ENCODE measurements at regions not wholly inside any gene's neighbourhood (a gene's known extent, or its start where the extent isn't known, plus 50 kb on each side); places are given as distances from the start of the nearest gene placed in this dataset.
"Not testable (repeated sequence)": the region's sequence is repeated elsewhere in the genome, so short reads cannot be mapped to it uniquely, and the experiment has no call there.

DNA sequence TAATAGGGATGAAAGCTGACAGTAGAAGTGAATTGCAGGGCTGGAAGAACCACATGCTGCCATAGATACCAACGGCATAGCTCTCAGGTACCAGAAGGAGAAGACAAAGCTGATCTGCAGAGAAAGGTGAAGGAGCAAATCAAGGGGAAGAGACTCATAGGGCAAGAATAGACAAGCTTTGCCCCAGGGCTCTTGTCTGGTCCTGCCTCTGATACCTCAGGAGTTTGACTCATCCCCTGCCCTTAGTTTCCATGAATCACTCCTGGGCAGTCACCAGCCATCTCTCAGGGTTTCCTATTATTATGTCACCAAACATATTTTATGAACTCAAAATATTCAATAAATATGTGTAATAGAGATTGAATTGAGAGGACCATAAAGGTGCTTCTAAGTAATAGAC is 800.9 kb downstream of the DNAH5 start:
- H3K27me3 Mint-ChIP-seq (ENCODE audit: insufficient read depth), result no peaks in the 10 kb centered on the region
- H3K9me3 Mint-ChIP-seq, result peaks cover 18% of the 10 kb centered on the region
- H3K4me3 Mint-ChIP-seq, result no peak overlapping the region
- no peak for DNase-seq (ENCODE audit: low spot score)
- intact Hi-C loops (cut with micrococcal nuclease), result no loop called here
- H3K4me1 Mint-ChIP-seq (ENCODE audit: low read depth), result no peaks in the 10 kb centered on the region
- H3K36me3 Mint-ChIP-seq (ENCODE audit: low read depth), result no peaks in the 10 kb centered on the region
- no peak overlapping the region for H3K27ac Mint-ChIP-seq

DNA sequence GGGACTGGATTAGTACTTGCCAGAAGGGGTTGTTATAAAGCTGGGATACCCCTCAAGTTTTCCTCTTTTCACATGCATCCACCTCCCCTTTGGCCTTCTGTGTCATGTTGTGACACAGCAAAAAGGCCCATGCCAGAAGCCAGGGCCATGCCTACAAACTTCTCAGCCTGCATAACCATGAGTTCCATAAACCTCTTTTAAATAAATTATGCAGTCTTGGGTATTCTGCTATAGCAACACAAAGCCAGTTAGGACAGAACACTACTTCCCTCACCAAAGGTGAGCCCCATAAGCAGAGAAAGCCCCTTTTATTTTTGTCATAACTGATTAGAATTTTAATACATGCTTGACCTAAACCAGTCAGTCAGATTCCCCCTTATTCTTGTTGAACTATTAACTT is 801.3 kb downstream of the DNAH5 start:
- DNase-seq (ENCODE audit: low spot score), result no peak
- Mint-ChIP-seq H3K4me3 (no peak overlapping the region), H3K27me3 (ENCODE audit: insufficient read depth) (no peaks in the 10 kb centered on the region), H3K9me3 (peaks cover 18% of the 10 kb centered on the region), H3K27ac (no peak overlapping the region), H3K4me1 (ENCODE audit: low read depth) (no peaks in the 10 kb centered on the region), H3K36me3 (ENCODE audit: low read depth) (no peaks in the 10 kb centered on the region)
- intact Hi-C loops (cut with micrococcal nuclease), result no loop called here

DNA sequence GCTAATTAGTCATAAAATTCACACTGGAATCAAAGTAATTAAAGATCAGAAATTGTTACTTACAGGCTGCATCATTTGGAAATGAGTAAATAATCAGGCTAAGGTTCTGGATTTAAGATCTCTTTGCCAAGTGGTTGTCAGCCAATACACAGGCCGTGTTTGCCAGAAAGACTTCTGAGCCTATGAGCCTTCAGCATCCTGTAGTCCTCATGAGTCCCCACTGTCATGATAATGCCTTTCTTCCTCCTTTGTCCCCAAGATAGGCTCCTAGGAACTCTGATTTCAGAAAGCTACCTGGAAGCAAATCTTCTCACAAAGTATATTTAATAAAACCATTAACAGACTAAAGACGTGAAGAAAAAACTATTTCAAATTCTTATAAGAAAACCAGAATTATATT is 810.5 kb downstream of the DNAH5 start:
- Mint-ChIP-seq H3K27me3 (ENCODE audit: insufficient read depth) (no peaks in the 10 kb centered on the region), H3K27ac (no peak overlapping the region), H3K4me3 (no peak overlapping the region), H3K4me1 (ENCODE audit: low read depth) (no peaks in the 10 kb centered on the region), H3K9me3 (peaks cover 8% of the 10 kb centered on the region), H3K36me3 (ENCODE audit: low read depth) (no peaks in the 10 kb centered on the region)
- intact Hi-C loops (cut with micrococcal nuclease), result no loop called here
- DNase-seq (ENCODE audit: low spot score), result no peak

DNA sequence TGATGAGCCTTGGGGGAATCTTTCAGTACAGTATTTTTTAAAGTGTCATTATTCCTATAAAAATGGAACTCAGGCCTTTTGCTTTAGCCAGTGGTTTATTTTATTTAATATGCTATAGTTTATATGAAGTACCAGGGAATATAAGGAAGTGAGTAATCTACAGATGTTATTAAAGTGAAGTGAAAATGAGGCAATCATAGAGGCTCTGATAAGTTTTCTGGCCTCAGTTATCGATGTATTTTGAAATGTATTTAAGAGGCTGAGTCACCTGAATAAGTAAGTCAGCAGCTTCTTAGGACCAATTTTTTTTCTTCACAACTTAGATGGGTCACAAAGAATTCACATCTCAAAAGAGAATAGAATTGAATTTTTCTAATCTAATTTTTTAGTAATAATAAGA is 829.0 kb downstream of the DNAH5 start:
- no peaks in the 10 kb centered on the region for H3K4me1 Mint-ChIP-seq (ENCODE audit: low read depth)
- no peak overlapping the region for H3K27ac Mint-ChIP-seq
- no peak for DNase-seq (ENCODE audit: low spot score)
- H3K27me3 Mint-ChIP-seq (ENCODE audit: insufficient read depth), result no peaks in the 10 kb centered on the region
- H3K4me3 Mint-ChIP-seq, result no peak overlapping the region
- intact Hi-C loops (cut with micrococcal nuclease), result no loop called here
- H3K9me3 Mint-ChIP-seq, result peaks cover 14% of the 10 kb centered on the region
- H3K36me3 Mint-ChIP-seq (ENCODE audit: low read depth), result no peaks in the 10 kb centered on the region

DNA sequence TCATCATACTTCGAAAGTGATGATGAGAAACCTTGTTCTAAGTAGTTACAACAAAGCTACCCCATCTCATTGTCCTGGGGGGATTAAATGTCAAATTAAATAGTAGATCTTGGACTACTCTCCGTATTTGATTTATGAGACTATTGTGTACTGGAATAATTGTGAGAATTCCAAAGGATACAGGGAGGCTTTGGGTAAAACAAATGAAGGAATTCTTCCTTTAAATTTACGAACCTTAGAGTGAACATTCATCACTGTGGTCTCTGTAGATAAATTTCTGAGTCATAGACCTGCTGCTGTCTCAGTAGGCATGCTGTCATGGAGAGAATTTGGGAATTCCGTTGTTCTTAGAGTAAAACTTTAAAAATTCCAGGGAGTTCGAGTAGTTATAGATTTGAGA is 836.2 kb downstream of the DNAH5 start:
- Mint-ChIP-seq H3K9me3 (peaks cover 21% of the 10 kb centered on the region), H3K4me3 (no peak overlapping the region), H3K4me1 (ENCODE audit: low read depth) (no peaks in the 10 kb centered on the region), H3K36me3 (ENCODE audit: low read depth) (no peaks in the 10 kb centered on the region), H3K27ac (no peak overlapping the region), H3K27me3 (ENCODE audit: insufficient read depth) (no peaks in the 10 kb centered on the region)
- DNase-seq (ENCODE audit: low spot score), result no peak
- intact Hi-C loops (cut with micrococcal nuclease), result no loop called here

DNA sequence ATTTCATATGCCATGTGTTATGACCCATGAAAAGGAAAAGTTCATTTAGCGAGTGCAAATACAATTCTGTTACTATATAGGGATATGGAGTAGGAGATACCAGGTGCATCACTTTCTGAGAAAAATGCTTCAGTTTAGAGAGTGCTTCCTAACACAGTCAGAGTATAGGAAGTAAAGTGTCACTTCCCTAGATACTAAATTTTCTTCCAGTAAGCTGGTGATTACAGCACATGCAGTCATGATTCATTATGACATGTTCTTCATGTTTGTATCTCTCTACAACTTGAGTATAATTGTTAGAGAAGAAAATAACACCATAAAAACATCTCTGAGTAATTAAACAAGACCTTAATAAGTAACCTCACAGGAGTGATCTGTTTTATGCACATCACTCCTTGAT is 837.0 kb downstream of the DNAH5 start:
- Mint-ChIP-seq H3K4me3 (no peak overlapping the region), H3K4me1 (ENCODE audit: low read depth) (no peaks in the 10 kb centered on the region), H3K27me3 (ENCODE audit: insufficient read depth) (no peaks in the 10 kb centered on the region), H3K9me3 (peaks cover 18% of the 10 kb centered on the region), H3K27ac (no peak overlapping the region), H3K36me3 (ENCODE audit: low read depth) (no peaks in the 10 kb centered on the region)
- no peak for DNase-seq (ENCODE audit: low spot score)
- intact Hi-C loops (cut with micrococcal nuclease), result no loop called here

DNA sequence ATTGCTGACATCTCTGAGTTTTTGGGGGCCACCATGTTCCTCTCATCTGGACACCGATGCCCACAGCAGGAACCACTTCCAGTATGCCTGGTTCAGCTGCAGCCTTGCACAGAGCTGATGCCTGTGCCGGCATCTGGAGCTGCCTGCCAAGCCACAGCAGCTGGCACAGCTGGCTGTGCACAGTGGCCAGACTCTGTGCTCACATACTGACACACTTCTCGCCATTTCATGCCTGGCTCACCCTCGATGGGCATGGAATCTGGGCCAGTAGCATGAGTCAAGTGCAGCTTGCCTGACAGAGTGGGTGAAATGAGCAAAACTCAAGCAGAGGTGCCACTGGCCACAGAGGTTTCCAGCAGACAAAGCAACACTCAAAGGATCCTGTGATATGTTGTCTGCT is 863.4 kb downstream of the DNAH5 start:
- Mint-ChIP-seq H3K4me1 (ENCODE audit: low read depth) (no peaks in the 10 kb centered on the region), H3K4me3 (no peak overlapping the region), H3K27ac (no peak overlapping the region), H3K27me3 (ENCODE audit: insufficient read depth) (no peaks in the 10 kb centered on the region), H3K36me3 (ENCODE audit: low read depth) (no peaks in the 10 kb centered on the region), H3K9me3 (peaks cover 21% of the 10 kb centered on the region)
- DNase-seq (ENCODE audit: low spot score), result no peak
- intact Hi-C loops (cut with micrococcal nuclease), result no loop called here

DNA sequence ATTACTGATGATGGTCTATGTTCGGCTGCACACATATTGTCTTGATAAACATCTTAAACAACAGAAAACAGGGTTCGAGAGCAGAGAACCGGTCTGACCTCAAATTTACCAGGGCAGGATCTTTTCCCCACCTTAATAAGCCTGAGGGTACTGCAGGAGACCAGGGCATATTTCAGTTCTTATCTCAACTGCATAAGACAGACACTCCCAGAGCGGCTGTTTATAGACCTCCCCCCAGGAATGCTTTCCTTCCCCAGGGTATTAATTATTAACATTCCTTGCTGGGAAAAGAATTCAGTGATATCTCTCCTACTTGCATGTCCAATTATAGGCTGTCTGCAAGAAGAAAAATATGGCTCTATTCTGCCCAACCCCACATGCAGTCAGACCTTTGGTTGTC is 871.6 kb downstream of the DNAH5 start:
- H3K27me3 Mint-ChIP-seq (ENCODE audit: insufficient read depth); H3K36me3 Mint-ChIP-seq (ENCODE audit: low read depth); H3K4me3 Mint-ChIP-seq; H3K4me1 Mint-ChIP-seq (ENCODE audit: low read depth); H3K27ac Mint-ChIP-seq; DNase-seq (ENCODE audit: low spot score); intact Hi-C loops (cut with micrococcal nuclease): not testable (repeated sequence)
- H3K9me3 Mint-ChIP-seq, result peaks cover 37% of the 10 kb centered on the region

DNA sequence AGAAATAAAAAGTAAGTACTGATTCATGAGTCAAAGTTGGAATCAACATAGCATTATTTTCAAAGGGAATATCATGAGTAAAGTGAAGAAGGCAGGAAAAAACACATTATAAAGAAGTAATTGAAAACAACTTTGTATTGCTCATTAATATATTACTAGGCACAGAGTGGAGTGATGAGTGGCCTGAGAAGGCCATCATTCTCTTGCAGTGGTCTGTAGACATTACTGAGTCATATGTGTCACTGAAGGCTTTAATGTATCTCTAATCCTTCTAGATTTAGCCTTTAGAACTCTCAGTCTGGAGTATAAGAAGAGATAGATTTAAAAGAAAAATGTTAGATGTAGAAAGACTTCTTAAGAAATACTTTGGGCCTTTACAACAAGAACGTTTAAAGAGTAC is 881.4 kb downstream of the DNAH5 start:
- intact Hi-C loops (cut with micrococcal nuclease), result no loop called here
- H3K36me3 Mint-ChIP-seq (ENCODE audit: low read depth), result no peaks in the 10 kb centered on the region

DNA sequence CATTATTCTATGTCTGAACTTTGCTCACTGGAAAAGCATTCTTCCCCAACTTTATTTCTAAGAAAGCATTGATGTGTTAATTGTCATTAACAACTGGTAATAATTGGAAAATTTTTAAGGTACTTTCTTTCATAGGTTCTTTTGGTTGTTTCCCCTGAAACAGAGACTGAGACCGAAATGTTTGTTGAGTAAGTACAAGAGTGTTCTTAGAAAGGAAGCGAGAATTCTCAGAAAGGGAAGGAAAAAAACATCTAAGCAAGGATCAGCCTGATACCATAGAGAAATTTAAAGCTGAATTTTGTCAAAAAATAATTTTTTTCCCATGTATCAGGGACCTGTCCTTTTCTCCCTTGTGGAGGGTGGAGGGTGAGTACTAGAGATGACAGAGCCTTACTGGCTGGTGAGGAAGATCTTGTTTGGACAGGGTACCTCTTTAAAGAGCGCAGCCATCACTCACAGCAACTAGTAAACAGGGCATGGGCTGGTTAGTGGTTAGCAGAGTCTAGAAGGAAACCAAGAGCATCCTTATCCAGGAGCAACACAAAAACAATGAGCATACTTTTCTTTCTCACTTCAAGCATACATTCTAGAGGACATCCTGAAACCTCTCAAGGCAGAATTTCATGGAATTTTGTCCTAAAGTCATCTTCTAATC is 898.5 kb downstream of the DNAH5 start:
- peaks cover 30% of the 10 kb centered on the region for H3K9me3 Mint-ChIP-seq
- no peak for DNase-seq (ENCODE audit: low spot score)
- intact Hi-C loops (cut with micrococcal nuclease), result no loop called here

More for the DNA sequence above, 881.4 kb downstream of the DNAH5 start:
- no peak overlapping the region for H3K4me3 Mint-ChIP-seq
- H3K27ac Mint-ChIP-seq, result no peak overlapping the region
- no peaks in the 10 kb centered on the region for H3K27me3 Mint-ChIP-seq (ENCODE audit: insufficient read depth)
- H3K4me1 Mint-ChIP-seq (ENCODE audit: low read depth), result no peaks in the 10 kb centered on the region
- H3K9me3 Mint-ChIP-seq, result peaks cover 15% of the 10 kb centered on the region
- no peak for DNase-seq (ENCODE audit: low spot score)

DNA sequence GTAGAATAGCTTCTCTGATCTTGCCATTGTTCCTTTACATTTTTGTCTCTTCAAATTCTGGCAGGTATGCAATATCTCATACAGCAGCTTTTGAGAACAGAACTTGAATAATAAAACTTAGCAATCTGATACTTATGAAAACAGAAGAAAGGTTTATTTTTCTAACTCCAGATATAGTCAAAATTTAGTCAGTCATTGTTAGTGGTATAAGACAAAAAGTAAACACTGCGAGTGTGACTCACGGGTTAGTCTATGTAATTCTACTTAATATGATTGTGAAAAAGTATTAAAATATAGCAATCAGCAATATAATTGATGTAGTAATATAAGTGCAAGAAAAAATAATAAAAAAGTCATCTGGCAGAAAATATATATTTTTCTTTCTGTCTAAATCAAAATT is 910.4 kb downstream of the DNAH5 start:
- no peak for DNase-seq (ENCODE audit: low spot score)

More for the DNA sequence above, 898.5 kb downstream of the DNAH5 start:
- no peaks in the 10 kb centered on the region for H3K36me3 Mint-ChIP-seq (ENCODE audit: low read depth)
- no peaks in the 10 kb centered on the region for H3K27me3 Mint-ChIP-seq (ENCODE audit: insufficient read depth)
- no peak overlapping the region for H3K4me3 Mint-ChIP-seq
- no peak overlapping the region for H3K27ac Mint-ChIP-seq
- no peaks in the 10 kb centered on the region for H3K4me1 Mint-ChIP-seq (ENCODE audit: low read depth)

DNA sequence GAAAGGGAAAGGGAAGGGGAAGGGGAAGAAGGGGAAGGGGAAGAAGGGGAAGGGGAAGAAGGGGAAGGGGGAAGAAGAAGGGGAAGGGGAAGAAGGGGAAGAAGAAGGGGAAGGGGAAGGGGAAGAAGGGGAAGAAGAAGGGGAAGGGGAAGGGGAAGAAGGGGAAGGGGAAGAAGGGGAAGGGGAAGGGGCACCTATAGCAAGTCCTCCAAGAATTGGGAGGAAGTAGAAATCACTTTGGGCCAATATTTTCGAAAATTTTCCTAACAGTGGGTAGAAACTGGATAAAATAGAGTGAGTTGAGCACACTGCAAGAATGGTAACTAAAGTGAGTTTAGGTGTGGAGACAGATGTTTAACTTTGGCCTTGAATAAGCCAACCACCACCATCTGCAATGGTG is 915.3 kb downstream of the DNAH5 start:
- no peak overlapping the region for H3K27ac Mint-ChIP-seq
- DNase-seq (ENCODE audit: low spot score), result no peak
- intact Hi-C loops (cut with micrococcal nuclease), result no loop called here

More for the DNA sequence above, 910.4 kb downstream of the DNAH5 start:
- H3K4me3 Mint-ChIP-seq, result no peak overlapping the region
- no peaks in the 10 kb centered on the region for H3K36me3 Mint-ChIP-seq (ENCODE audit: low read depth)
- intact Hi-C loops (cut with micrococcal nuclease), result no loop called here
- H3K4me1 Mint-ChIP-seq (ENCODE audit: low read depth), result no peaks in the 10 kb centered on the region
- H3K27me3 Mint-ChIP-seq (ENCODE audit: insufficient read depth), result no peaks in the 10 kb centered on the region
- H3K27ac Mint-ChIP-seq, result no peak overlapping the region
- peaks cover 11% of the 10 kb centered on the region for H3K9me3 Mint-ChIP-seq

DNA sequence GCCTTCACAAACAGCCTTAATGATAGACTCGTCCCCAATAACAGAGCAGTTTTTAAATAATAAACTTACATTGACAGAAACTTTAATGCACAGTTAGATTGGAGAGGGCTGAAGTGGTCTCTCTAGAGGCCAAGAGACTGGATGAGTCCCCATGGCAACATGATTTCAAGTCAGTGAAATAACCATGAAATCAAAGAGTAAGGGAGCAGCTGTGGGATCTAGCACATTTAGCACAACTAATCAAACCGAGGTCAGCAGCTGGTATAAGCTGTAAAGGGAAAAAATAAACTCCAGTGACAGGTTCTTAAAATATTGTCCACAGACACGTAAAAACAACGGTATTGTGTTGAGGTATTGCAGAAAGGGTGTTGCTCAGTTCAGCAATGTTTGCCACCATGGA is 916.6 kb downstream of the DNAH5 start:
- Mint-ChIP-seq H3K4me1 (ENCODE audit: low read depth) (no peaks in the 10 kb centered on the region), H3K27me3 (ENCODE audit: insufficient read depth) (no peaks in the 10 kb centered on the region), H3K9me3 (peaks cover 14% of the 10 kb centered on the region), H3K36me3 (ENCODE audit: low read depth) (no peaks in the 10 kb centered on the region), H3K4me3 (no peak overlapping the region), H3K27ac (no peak overlapping the region)
- DNase-seq (ENCODE audit: low spot score), result no peak
- intact Hi-C loops (cut with micrococcal nuclease), result no loop called here

More for the DNA sequence above, 915.3 kb downstream of the DNAH5 start:
- H3K9me3 Mint-ChIP-seq, result peaks cover 14% of the 10 kb centered on the region
- H3K4me3 Mint-ChIP-seq, result no peak overlapping the region
- no peaks in the 10 kb centered on the region for H3K36me3 Mint-ChIP-seq (ENCODE audit: low read depth)
- H3K27me3 Mint-ChIP-seq (ENCODE audit: insufficient read depth), result no peaks in the 10 kb centered on the region
- H3K4me1 Mint-ChIP-seq (ENCODE audit: low read depth), result no peaks in the 10 kb centered on the region

DNA sequence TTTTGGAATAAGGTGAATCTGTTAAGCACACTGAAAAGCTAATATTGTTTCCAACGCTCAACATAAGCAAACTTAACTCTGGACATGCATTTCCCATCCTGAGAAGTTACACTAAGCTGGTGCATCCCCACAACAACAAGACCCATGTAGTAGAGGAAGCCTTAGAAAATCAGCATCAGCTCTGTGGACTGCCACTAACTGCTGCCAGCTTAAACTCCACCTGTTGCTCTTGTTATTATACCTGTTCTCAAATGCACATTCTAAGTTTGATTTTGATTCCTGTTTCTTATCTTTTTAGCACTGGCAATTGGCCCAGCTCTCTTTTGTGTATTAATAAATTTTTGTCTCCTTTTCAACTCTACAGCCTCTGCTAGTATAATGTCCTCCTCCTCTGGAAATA is 924.8 kb downstream of the DNAH5 start:
- Mint-ChIP-seq H3K27me3 (ENCODE audit: insufficient read depth) (no peaks in the 10 kb centered on the region), H3K36me3 (ENCODE audit: low read depth) (no peaks in the 10 kb centered on the region), H3K4me3 (no peak overlapping the region), H3K27ac (no peak overlapping the region), H3K4me1 (ENCODE audit: low read depth) (no peaks in the 10 kb centered on the region), H3K9me3 (peaks cover 21% of the 10 kb centered on the region)
- DNase-seq (ENCODE audit: low spot score), result no peak
- intact Hi-C loops (cut with micrococcal nuclease), result no loop called here

Data from activated T-helper 1 cell treated with anti-CD3 and anti-CD28 coated beads, Interleukin-12 subunit alpha, Interleukin-12 subunit beta, Interleukin-2, Interleukin-4 antibody, amounts not matched to agents 30 ng/mL and 10 ng/mL and 1 ng/mL, durations not matched to agents 14 hours and 24 hours and 36 hours (primary cell).